ENCODE measurements at regions not wholly inside any gene's neighbourhood (a gene's known extent, or its start where the extent isn't known, plus 50 kb on each side); places are given as distances from the start of the nearest gene placed in this dataset.

- H3K4me2 ChIP-seq (ENCODE audit: insufficient read depth, low read length, poor library complexity, severe bottlenecking) = no peak overlapping the region
- no peak overlapping the region for H2AFZ ChIP-seq (ENCODE audit: low read length)
- H3K4me1 ChIP-seq (ENCODE audit: control insufficient read depth in 2 of 2, insufficient read depth in 1 of 2, low read depth in 1 of 2, low read length in 2 of 2) = no peaks in the 10 kb centered on the region
- no peak overlapping the region for H2AK5ac ChIP-seq (ENCODE audit: low read depth, low read length)
- H3K79me1 ChIP-seq (ENCODE audit: low read depth, low read length) = no peaks in the 10 kb centered on the region
- H3K27ac ChIP-seq (replicated peaks; ENCODE audit: low read length) = no peak overlapping the region
- H2BK12ac ChIP-seq (ENCODE audit: low read length) = no peak overlapping the region
- no peak overlapping the region for H2BK5ac ChIP-seq (ENCODE audit: low read length)
- no peaks in the 10 kb centered on the region for H3K9me3 ChIP-seq (replicated peaks in 1 of 2; ENCODE audit: control insufficient read depth in 2 of 2, insufficient read depth in 1 of 2, low read depth in 1 of 2, low read length in 2 of 2)
- H4K8ac ChIP-seq (ENCODE audit: low read depth, low read length) = no peak overlapping the region
- no peak overlapping the region for H4K91ac ChIP-seq (ENCODE audit: low read depth, low read length, poor library complexity)
- H3K14ac ChIP-seq (ENCODE audit: low read length) = no peak overlapping the region
- no peak overlapping the region for H3K18ac ChIP-seq (ENCODE audit: low read length)
- no peak overlapping the region for H3K23ac ChIP-seq (ENCODE audit: low read depth, low read length, poor library complexity)
- DNase-seq (ENCODE audit: low spot score) = no peak
- H3K4ac ChIP-seq (ENCODE audit: low read length) = no peak overlapping the region
- H3K36me3 ChIP-seq (replicated peaks in 1 of 2; ENCODE audit: control insufficient read depth in 2 of 2, insufficient read depth in 2 of 2, low read length in 2 of 2) = no peaks in the 10 kb centered on the region
- no peak overlapping the region for H3K9ac ChIP-seq (ENCODE audit: low read depth, low read length, poor library complexity)
- no CpG with 5 or more reads among the region's 8 CpGs for WGBS, 2 donors (ENCODE audit: extremely low coverage in 2 of 2, insufficient read length in 2 of 2, insufficient replicate concordance in 1 of 2)
- H3K27me3 ChIP-seq (ENCODE audit: control insufficient read depth in 3 of 3, insufficient read depth in 3 of 3, low read depth in 1 of 3, low read length in 3 of 3) = no peaks in the 10 kb centered on the region
- no peak overlapping the region for H2BK15ac ChIP-seq (ENCODE audit: low read length)
- no peak overlapping the region for H2BK120ac ChIP-seq (ENCODE audit: low read depth, low read length)
- H3K4me3 ChIP-seq (ENCODE audit: low read length in 2 of 2) = no peak overlapping the region
These were observed 141.6 kb upstream of the TENM3 start for GRCh38 chr4:182101618-182102017.

DNA sequence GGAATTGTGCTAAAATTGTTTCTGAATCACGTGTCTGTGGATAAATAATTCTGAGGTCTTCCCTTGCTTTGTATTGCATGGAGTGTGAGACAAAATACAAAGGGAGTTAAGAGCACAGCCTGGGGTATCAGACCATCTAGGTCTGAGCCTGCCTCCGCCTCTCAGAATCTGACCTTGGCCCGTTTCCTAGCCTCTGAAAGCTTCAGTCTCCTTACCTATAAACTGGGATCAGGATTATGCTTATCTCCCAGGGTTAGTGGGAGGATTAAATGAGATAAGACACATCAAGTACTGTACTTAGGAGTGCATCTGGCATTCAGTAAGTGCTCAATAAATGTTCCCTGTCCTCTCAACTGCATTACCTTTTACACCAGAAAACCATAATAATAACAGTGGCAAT, 140.6 kb upstream of the TENM3 start:
- no peak overlapping the region for H3K23ac ChIP-seq (ENCODE audit: low read depth, low read length, poor library complexity)
- H3K18ac ChIP-seq (ENCODE audit: low read length) = no peak overlapping the region
- no peak overlapping the region for H2AFZ ChIP-seq (ENCODE audit: low read length)
- no peak overlapping the region for H4K8ac ChIP-seq (ENCODE audit: low read depth, low read length)
- no peak overlapping the region for H3K4me2 ChIP-seq (ENCODE audit: insufficient read depth, low read length, poor library complexity, severe bottlenecking)
- no peaks in the 10 kb centered on the region for H3K27me3 ChIP-seq (ENCODE audit: control insufficient read depth in 3 of 3, insufficient read depth in 3 of 3, low read depth in 1 of 3, low read length in 3 of 3)
- no peak overlapping the region for H2AK5ac ChIP-seq (ENCODE audit: low read depth, low read length)
- H2BK120ac ChIP-seq (ENCODE audit: low read depth, low read length) = no peak overlapping the region
- H2BK5ac ChIP-seq (ENCODE audit: low read length) = no peak overlapping the region
- H3K79me1 ChIP-seq (ENCODE audit: low read depth, low read length) = no peaks in the 10 kb centered on the region
- H3K36me3 ChIP-seq (replicated peaks in 1 of 2; ENCODE audit: control insufficient read depth in 2 of 2, insufficient read depth in 2 of 2, low read length in 2 of 2) = no peaks in the 10 kb centered on the region
- no peak overlapping the region for H4K91ac ChIP-seq (ENCODE audit: low read depth, low read length, poor library complexity)
- WGBS, 2 donors (ENCODE audit: extremely low coverage in 2 of 2, insufficient read length in 2 of 2, insufficient replicate concordance in 1 of 2) = no CpG with 5 or more reads among the region's 3 CpGs
- no peak overlapping the region for H3K9ac ChIP-seq (ENCODE audit: low read depth, low read length, poor library complexity)
- no peak overlapping the region for H3K27ac ChIP-seq (replicated peaks; ENCODE audit: low read length)
- no peak overlapping the region for H3K14ac ChIP-seq (ENCODE audit: low read length)
- no peak overlapping the region for H3K4me3 ChIP-seq (ENCODE audit: low read length in 2 of 2)
- no peaks in the 10 kb centered on the region for H3K4me1 ChIP-seq (ENCODE audit: control insufficient read depth in 2 of 2, insufficient read depth in 1 of 2, low read depth in 1 of 2, low read length in 2 of 2)
- no peak overlapping the region for H2BK12ac ChIP-seq (ENCODE audit: low read length)
- no peak for DNase-seq (ENCODE audit: low spot score)
- no peak overlapping the region for H3K4ac ChIP-seq (ENCODE audit: low read length)
- no peaks in the 10 kb centered on the region for H3K9me3 ChIP-seq (replicated peaks in 1 of 2; ENCODE audit: control insufficient read depth in 2 of 2, insufficient read depth in 1 of 2, low read depth in 1 of 2, low read length in 2 of 2)
- no peak overlapping the region for H2BK15ac ChIP-seq (ENCODE audit: low read length)

DNA sequence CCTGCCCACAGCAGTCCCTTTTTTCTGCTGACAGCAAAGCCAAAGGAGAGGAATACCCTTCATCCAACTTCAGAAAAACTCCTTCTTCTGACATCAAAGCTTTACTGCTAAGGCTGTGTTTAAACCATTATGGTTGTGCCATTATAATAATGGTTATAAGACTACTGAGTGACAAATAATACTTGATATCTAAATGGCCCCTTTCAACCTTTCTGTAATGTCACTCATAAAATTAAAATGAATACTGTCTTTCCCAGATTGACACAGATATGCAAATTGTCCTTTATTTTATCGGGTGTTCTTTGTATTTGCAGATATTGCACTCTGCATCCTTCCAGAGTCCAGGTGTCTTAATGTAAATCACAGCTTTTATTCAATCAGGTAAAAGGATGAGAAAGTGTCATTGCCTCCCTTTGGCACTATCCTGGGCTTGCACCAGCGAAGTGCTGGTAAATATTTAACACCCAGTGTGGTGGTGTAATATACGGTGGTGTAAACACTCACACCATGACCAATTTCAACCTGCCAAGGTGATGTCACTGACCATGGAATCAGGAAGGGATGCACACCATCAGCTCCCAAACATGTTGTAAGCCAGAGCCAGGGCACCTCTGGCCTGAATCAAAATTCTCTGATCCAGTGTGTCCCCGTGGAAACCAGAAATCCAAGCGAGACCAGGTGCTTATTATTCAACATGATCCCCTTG, 139.4 kb upstream of the TENM3 start:
- Histone ChIP-seq H3K27me3 (ENCODE audit: control insufficient read depth in 3 of 3, insufficient read depth in 3 of 3, low read depth in 1 of 3, low read length in 3 of 3) (no peaks in the 10 kb centered on the region), H4K8ac (ENCODE audit: low read depth, low read length) (no peak overlapping the region), H3K27ac (replicated peaks; ENCODE audit: low read length) (no peak overlapping the region), H2BK12ac (ENCODE audit: low read length) (no peak overlapping the region), H3K36me3 (replicated peaks in 1 of 2; ENCODE audit: control insufficient read depth in 2 of 2, insufficient read depth in 2 of 2, low read length in 2 of 2) (no peaks in the 10 kb centered on the region), H4K91ac (ENCODE audit: low read depth, low read length, poor library complexity) (no peak overlapping the region), H3K4me3 (ENCODE audit: low read length in 2 of 2) (no peak overlapping the region), H2BK5ac (ENCODE audit: low read length) (no peak overlapping the region), H3K4me1 (ENCODE audit: control insufficient read depth in 2 of 2, insufficient read depth in 1 of 2, low read depth in 1 of 2, low read length in 2 of 2) (no peaks in the 10 kb centered on the region), H3K23ac (ENCODE audit: low read depth, low read length, poor library complexity) (no peak overlapping the region), H3K79me1 (ENCODE audit: low read depth, low read length) (no peaks in the 10 kb centered on the region), H3K14ac (ENCODE audit: low read length) (no peak overlapping the region), H3K9ac (ENCODE audit: low read depth, low read length, poor library complexity) (no peak overlapping the region), H2BK15ac (ENCODE audit: low read length) (no peak overlapping the region), H3K4ac (ENCODE audit: low read length) (no peak overlapping the region), H2AFZ (ENCODE audit: low read length) (no peak overlapping the region), H2BK120ac (ENCODE audit: low read depth, low read length) (no peak overlapping the region), H3K4me2 (ENCODE audit: insufficient read depth, low read length, poor library complexity, severe bottlenecking) (no peak overlapping the region), H2AK5ac (ENCODE audit: low read depth, low read length) (no peak overlapping the region), H3K9me3 (replicated peaks in 1 of 2; ENCODE audit: control insufficient read depth in 2 of 2, insufficient read depth in 1 of 2, low read depth in 1 of 2, low read length in 2 of 2) (no peaks in the 10 kb centered on the region), H3K18ac (ENCODE audit: low read length) (no peak overlapping the region)
- no peak for DNase-seq (ENCODE audit: low spot score)
- WGBS, 2 donors (ENCODE audit: extremely low coverage in 2 of 2, insufficient read length in 2 of 2, insufficient replicate concordance in 1 of 2) = no CpG with 5 or more reads among the region's 5 CpGs

GRCh38 chr4:182105416-182105815, 137.8 kb upstream of the TENM3 start:
- Histone ChIP-seq H3K4me2 (ENCODE audit: insufficient read depth, low read length, poor library complexity, severe bottlenecking) (no peak overlapping the region), H3K18ac (ENCODE audit: low read length) (no peak overlapping the region), H3K9me3 (replicated peaks in 1 of 2; ENCODE audit: control insufficient read depth in 2 of 2, insufficient read depth in 1 of 2, low read depth in 1 of 2, low read length in 2 of 2) (no peaks in the 10 kb centered on the region), H2AFZ (ENCODE audit: low read length) (peak overlapping the region; percentile 19), H3K36me3 (replicated peaks in 1 of 2; ENCODE audit: control insufficient read depth in 2 of 2, insufficient read depth in 2 of 2, low read length in 2 of 2) (no peaks in the 10 kb centered on the region), H3K27ac (replicated peaks; ENCODE audit: low read length) (no peak overlapping the region), H2BK15ac (ENCODE audit: low read length) (no peak overlapping the region), H3K14ac (ENCODE audit: low read length) (no peak overlapping the region), H2AK5ac (ENCODE audit: low read depth, low read length) (no peak overlapping the region), H3K4me1 (ENCODE audit: control insufficient read depth in 2 of 2, insufficient read depth in 1 of 2, low read depth in 1 of 2, low read length in 2 of 2) (no peaks in the 10 kb centered on the region), H3K79me1 (ENCODE audit: low read depth, low read length) (no peaks in the 10 kb centered on the region), H3K27me3 (ENCODE audit: control insufficient read depth in 3 of 3, insufficient read depth in 3 of 3, low read depth in 1 of 3, low read length in 3 of 3) (no peaks in the 10 kb centered on the region), H2BK12ac (ENCODE audit: low read length) (no peak overlapping the region), H3K23ac (ENCODE audit: low read depth, low read length, poor library complexity) (no peak overlapping the region), H3K4me3 (ENCODE audit: low read length in 2 of 2) (no peak overlapping the region), H2BK120ac (ENCODE audit: low read depth, low read length) (no peak overlapping the region), H3K4ac (ENCODE audit: low read length) (no peak overlapping the region), H3K9ac (ENCODE audit: low read depth, low read length, poor library complexity) (no peak overlapping the region), H4K91ac (ENCODE audit: low read depth, low read length, poor library complexity) (no peak overlapping the region), H4K8ac (ENCODE audit: low read depth, low read length) (no peak overlapping the region), H2BK5ac (ENCODE audit: low read length) (no peak overlapping the region)
- DNase-seq (ENCODE audit: low spot score) = no peak
- no CpG with 5 or more reads among the region's 7 CpGs for WGBS, 2 donors (ENCODE audit: extremely low coverage in 2 of 2, insufficient read length in 2 of 2, insufficient replicate concordance in 1 of 2)

Data from neuronal stem cell (in vitro differentiated cells).